D721Med (cell line): ENCODE measurements at regions not wholly inside any gene's neighbourhood (a gene's known extent, or its start where the extent isn't known, plus 50 kb on each side); places are given as distances from the start of the nearest gene placed in this dataset.

ENCODE experiments used
- DNase-seq: peaks from one replicate; pipeline ENCODE4 v3.0.0; 2011; ENCODE audit warnings: low spot score; ENCODE audit not compliant: insufficient read length
- FAIRE-seq: peaks from 2 replicates; lab custom pipeline; 2011; peaks lifted over from hg19 to GRCh38; lab: Jason Lieb, UNC
- TF ChIP-seq, protein P1 (sequence below): IDR thresholded peaks from 2 replicates; pipeline ENCODE4 v1.5.1; 2012; ENCODE audit warnings: mild to moderate bottlenecking, control low read depth; ENCODE audit not compliant: insufficient read depth; ENCODE audit errors: missing control alignments

DNA sequence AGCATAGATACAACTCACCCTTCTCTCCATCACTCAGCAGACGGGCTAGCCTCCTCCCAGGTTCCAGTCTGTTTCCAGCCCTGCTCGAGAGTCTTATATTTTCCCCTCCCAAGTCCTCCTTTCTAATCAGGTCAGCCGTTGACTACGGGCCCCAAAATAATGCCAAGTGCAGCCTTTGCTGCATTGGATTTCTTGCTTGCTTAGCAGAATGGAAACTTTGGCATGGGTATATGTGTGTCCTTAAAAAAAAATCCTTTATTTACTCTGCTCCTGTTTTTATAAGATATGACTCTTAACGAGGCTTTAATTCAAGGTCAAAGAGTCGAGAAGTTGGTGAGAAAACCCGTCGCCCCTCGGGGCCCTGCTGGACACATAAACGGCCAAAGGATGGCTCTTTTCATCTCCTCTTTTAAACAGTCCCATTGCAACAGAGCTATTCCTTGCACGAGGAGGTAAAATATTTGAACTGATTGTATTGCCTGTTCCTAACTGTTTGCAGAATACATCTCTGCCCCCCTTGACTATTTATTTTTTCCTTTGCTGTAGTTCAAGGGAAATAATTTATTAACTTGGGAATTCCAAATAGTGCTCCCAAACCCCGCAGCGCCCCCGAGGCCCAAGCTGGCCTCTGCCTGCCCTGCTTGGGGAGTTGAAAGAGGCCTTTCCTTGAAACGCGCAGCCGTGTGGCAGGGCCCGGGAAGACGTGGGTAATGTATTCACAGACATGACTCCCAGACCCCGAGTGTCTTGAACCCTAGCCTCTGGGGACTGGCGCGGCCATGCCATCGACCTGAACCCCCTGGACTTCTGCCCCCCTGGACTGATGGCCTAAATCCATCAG lies 156.5 kb upstream of the MYL2 start:
- no peak for DNase-seq
- no peak for FAIRE-seq

DNA sequence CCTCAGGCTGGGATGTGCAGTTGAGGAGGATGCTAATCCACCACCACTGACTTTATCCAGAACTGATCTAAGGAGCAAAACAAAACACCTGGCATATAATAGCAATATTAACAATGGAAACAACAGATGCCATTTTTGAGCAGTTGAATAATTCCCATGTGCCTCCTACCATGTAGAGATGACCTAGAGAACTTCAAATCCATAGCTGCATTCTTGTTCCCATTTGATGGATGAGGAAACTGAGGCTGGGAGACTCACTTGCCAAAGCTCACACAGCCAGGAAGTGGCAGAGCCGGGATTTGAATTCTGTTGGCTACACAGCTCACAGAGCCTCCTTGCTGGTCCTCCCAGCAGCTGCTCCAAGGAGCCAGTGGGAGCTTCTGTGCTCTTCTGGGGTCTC lies 155.8 kb upstream of the MYL2 start:
- DNase-seq (no peak), FAIRE-seq (no peak)
- TF ChIP-seq, protein P1, sequence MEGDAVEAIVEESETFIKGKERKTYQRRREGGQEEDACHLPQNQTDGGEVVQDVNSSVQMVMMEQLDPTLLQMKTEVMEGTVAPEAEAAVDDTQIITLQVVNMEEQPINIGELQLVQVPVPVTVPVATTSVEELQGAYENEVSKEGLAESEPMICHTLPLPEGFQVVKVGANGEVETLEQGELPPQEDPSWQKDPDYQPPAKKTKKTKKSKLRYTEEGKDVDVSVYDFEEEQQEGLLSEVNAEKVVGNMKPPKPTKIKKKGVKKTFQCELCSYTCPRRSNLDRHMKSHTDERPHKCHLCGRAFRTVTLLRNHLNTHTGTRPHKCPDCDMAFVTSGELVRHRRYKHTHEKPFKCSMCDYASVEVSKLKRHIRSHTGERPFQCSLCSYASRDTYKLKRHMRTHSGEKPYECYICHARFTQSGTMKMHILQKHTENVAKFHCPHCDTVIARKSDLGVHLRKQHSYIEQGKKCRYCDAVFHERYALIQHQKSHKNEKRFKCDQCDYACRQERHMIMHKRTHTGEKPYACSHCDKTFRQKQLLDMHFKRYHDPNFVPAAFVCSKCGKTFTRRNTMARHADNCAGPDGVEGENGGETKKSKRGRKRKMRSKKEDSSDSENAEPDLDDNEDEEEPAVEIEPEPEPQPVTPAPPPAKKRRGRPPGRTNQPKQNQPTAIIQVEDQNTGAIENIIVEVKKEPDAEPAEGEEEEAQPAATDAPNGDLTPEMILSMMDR = no peak

More for the DNA sequence above, 156.5 kb upstream of the MYL2 start:
- TF ChIP-seq, protein P1 = no peak

DNA sequence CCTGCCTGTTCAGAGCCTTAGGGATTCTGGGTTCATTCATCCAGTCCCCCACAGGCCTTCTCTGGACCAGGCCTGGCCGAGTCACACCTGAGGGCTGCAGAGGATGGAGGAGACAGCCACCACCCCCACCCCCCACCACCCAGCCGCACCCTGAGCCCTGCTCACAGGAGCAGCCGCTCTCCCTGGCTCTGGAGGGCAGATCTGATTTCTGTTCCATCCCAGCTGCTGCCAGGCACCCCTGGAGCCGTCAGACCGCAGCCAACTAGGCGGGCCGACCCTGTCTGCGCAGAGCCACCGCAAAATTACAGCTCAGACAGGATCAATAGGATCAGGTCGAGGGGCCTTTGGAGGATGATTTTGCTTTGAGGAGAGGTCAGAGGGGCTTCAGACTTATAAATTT lies 154.6 kb upstream of the MYL2 start:
- FAIRE-seq = no peak

DNA sequence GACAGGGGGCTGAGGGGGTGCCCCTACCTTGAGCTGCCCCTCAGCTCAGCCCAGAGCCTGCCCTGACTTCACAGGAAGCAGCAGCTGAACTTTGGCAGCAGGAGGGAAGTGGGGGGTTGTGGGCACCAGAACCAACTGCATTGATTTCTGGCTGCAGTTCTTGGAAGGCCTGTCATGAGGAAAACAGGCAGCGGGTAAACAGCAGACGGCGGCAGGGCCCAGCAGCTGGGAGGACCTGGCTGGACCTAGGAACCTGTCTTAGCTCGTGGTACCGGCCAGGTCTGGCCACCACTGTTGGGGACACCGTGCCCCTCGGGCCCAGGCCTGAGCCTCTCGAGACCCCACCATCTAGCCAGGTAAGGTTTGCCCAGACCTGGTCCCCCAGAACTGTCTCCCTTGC lies 154.2 kb upstream of the MYL2 start:
- TF ChIP-seq, protein P1 = no peak
- DNase-seq (no peak), FAIRE-seq (no peak)

More for the DNA sequence above, 154.6 kb upstream of the MYL2 start:
- no peak for DNase-seq
- TF ChIP-seq, protein P1 = no peak

DNA sequence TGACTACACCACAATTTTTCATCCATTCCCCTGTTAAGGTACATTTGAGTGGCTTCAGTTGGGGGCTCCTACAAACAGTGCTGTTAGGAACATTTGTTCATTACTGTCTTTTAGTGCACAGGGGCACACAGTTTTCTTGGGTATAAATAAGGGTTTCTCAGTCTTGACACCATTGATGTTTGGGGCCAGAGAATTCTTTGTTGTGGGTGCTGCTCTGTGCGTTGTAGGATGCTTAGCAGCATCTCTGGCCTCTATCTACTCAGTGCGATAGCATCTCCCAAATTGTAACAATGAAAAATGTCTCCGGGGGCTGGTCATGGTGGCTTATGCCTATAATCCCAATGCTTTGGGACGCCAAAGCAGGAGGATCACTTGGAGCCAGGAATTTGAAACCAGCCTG lies 153.0 kb upstream of the MYL2 start:
- FAIRE-seq (no peak), DNase-seq (no peak)
- TF ChIP-seq, protein P1 = no peak

DNA sequence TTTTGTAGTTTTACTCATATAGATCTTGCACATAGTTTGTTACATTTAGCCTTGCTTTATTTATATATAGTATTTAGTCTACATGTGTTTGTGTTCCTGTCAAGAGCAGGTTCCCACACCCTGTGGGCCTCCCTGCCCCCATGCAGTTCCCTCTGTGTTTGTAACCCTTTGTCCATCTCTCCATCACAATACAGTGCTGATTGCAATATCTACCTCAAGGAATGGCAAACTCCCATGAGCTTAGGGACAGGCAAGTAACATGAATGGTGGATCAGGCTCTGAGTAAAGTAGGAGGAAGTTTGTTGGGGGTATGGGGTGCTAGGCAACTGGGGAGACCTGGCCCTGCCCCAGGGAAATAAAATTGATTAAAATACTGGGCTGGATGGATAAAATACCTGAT lies 151.9 kb upstream of the MYL2 start:
- TF ChIP-seq, protein P1 = no peak
- FAIRE-seq (no peak), DNase-seq (no peak)

DNA sequence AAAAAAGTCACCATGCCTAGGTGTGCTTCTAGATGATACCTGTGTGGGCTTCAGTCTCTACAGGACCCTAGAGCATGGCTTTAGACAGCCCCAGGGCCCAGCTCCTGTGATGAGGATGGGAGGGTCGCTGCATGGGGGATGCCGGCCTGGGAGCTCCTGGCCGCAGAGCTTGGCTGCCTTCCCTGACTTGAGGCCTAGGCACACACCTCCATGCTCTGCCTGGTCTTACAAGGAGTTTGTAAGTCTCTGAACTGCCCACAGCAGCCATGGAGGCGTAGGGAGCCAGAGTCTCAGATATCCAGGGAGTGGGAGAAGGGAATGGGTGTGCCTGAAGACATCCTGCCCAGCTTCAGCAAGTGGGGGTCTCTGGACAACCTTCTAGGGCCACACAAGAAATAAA lies 149.5 kb upstream of the MYL2 start:
- DNase-seq = no peak
- FAIRE-seq = no peak
- TF ChIP-seq, protein P1 = no peak
